HepG2 (cell line): ENCODE measurements at regions not wholly inside any gene's neighbourhood (a gene's known extent, or its start where the extent isn't known, plus 50 kb on each side); places are given as distances from the start of the nearest gene placed in this dataset.

Experiments
- ETV5 ChIP-seq: IDR thresholded peaks from 2 replicates; pipeline ENCODE4 v1.6.1; 2018; ENCODE audit warnings: missing biosample characterization, missing genetic modification reagents, inconsistent platforms, borderline replicate concordance
- GMEB1 ChIP-seq: sonication (generic); formaldehyde crosslinking; IDR thresholded peaks from 2 replicates; pipeline ENCODE4 v1.5.1; 2020; ENCODE audit warnings: missing genetic modification reagents, mild to moderate bottlenecking, borderline replicate concordance
- HMGXB4 ChIP-seq, 2 experiments: sonication (generic) in 1 of 2; formaldehyde crosslinking in 1 of 2; IDR thresholded peaks; 2 replicates each; pipeline versions ENCODE4 v1.4.0 to v1.6.1; 2018 to 2020; ENCODE audit warnings: missing genetic modification reagents in 2 of 2, borderline replicate concordance in 1 of 2, low read depth in 1 of 2, mild to moderate bottlenecking in 1 of 2, missing biosample characterization in 1 of 2
- JUND ChIP-seq: sonication (generic); formaldehyde crosslinking; IDR thresholded peaks from 2 replicates; pipeline ENCODE4 v1.8.0; 2022; ENCODE audit warnings: mild to moderate bottlenecking, missing genetic modification reagents
- PHF5A ChIP-seq: IDR thresholded peaks from one replicate; pipeline ENCODE4 v1.6.1; 2018; ENCODE audit warnings: low read depth, missing genetic modification reagents; ENCODE audit not compliant: unreplicated experiment
- RAD21 ChIP-seq: fragments of 450-650 bp; formaldehyde crosslinking; IDR thresholded peaks from 2 replicates; pipeline ENCODE4 v1.5.0; 2020; ENCODE audit warnings: mild to moderate bottlenecking
- SMAD1 ChIP-seq: sonication (generic); formaldehyde crosslinking; IDR thresholded peaks from 2 replicates; pipeline ENCODE4 v1.4.0; 2020; ENCODE audit warnings: missing genetic modification reagents, low read depth, mild to moderate bottlenecking, borderline replicate concordance
- SRF ChIP-seq: IDR thresholded peaks from 2 replicates; pipeline ENCODE4 v1.6.1; 2011; ENCODE audit warnings: mild to moderate bottlenecking, low read depth, low read length, moderate library complexity
- YEATS2 ChIP-seq: sonication (generic); formaldehyde crosslinking; IDR thresholded peaks from 2 replicates; pipeline ENCODE4 v1.4.0; 2020; ENCODE audit warnings: missing genetic modification reagents, borderline replicate concordance
- ZNF180 ChIP-seq: sonication (generic); formaldehyde crosslinking; IDR thresholded peaks from 2 replicates; pipeline ENCODE4 v1.4.0; 2020; ENCODE audit warnings: low read depth, missing genetic modification reagents, borderline replicate concordance
- ZNF274 ChIP-seq: sonication (generic); formaldehyde crosslinking; IDR thresholded peaks from 2 replicates; pipeline ENCODE4 v1.5.1; 2020; ENCODE audit warnings: mild to moderate bottlenecking, missing genetic modification reagents

DNA sequence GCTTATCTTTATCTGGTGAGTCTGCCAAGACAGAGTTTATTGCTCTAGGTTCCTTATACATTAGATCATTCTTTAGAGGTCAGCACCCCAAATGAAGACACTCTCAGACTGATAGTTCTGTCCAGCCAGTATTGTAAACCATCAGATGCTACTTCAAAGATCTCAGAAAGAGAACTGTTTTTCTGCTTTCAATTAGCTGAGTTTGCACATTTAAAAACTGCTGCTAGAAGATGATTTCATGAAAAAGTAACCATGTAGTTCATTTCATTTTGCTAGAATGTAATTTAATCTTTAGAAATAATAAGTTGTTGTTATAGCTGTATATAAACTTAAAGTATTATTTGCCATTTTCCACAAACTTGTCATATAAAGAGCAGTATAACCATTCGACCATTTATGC, 344.5 kb upstream of the ATP5MC3 start:
- TF ChIP-seq ETV5 (CRISPR knock-in tag) (no peak), PHF5A (no peak), YEATS2 (CRISPR knock-in tag) (no peak), GMEB1 (CRISPR knock-in tag) (no peak), SRF (no peak), ZNF274 (CRISPR knock-in tag) (no peak), HMGXB4 (CRISPR knock-in tag; IDR thresholded peaks at IDR 0.05; ENCODE audit: borderline replicate concordance in 1 of 2, low read depth in 1 of 2) (no peak), RAD21 (CRISPR knock-in tag) (no peak), SMAD1 (no peak), ZNF180 (CRISPR knock-in tag) (no peak), JUND (CRISPR knock-in tag) (no peak)
